SU-DHL-6 (cell line): ENCODE measurements at regions not wholly inside any gene's neighbourhood (a gene's known extent, or its start where the extent isn't known, plus 50 kb on each side); places are given as distances from the start of the nearest gene placed in this dataset.

Experiments used
- EZH2phosphoT487 ChIP-seq: fragments of 200-600 bp; sonication (generic), shearing (Covaris generic); conservative IDR thresholded peaks from 2 replicates; pipeline ENCODE4 v1.6.1; 2018; ENCODE audit warnings: mild to moderate bottlenecking, antibody characterized with exemption, low read length, moderate library complexity, mixed read lengths
- TF ChIP-seq, protein P1 (sequence below): fragments of 200-600 bp; sonication (generic); IDR thresholded peaks from one replicate; pipeline ENCODE4 v1.5.1; 2017; ENCODE audit warnings: antibody characterized with exemption, mild to moderate bottlenecking, low read length, moderate library complexity; ENCODE audit not compliant: insufficient read depth, poor library complexity, severe bottlenecking

DNA sequence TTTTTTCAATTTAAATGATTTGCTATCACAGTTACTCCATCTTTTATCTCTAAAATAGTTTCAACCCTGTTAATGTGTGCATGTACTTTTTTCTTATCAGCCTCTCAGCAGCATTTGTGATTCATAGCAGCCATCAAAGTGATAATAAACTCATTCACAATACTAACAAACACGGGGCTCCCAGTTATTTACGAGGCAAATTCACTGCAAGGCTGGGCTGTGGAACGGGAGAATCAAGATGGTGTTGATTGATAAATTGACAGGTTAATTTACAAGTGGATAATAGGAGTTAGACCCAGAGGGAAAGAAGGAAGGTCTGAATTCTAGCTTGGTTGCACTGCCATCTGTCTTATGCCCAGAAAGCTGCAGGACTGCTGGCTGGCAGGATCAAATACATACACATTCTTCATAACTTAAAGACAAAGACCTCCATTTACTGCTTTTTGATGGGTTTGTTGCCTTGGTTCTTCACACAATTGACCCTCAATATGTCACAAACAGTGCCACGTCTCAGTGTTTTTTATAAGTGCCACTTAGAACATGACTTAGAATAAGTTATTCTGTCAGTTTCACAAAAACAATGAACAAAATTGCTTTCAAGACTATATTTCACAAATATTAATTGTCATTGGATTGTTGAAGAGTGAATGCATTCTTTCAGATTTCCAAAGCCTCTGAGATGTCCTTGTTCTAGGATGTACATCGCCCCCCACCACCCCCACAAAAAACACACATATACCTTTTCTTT is 562.8 kb downstream of the NR2F2 start:
- TF ChIP-seq, protein P1, sequence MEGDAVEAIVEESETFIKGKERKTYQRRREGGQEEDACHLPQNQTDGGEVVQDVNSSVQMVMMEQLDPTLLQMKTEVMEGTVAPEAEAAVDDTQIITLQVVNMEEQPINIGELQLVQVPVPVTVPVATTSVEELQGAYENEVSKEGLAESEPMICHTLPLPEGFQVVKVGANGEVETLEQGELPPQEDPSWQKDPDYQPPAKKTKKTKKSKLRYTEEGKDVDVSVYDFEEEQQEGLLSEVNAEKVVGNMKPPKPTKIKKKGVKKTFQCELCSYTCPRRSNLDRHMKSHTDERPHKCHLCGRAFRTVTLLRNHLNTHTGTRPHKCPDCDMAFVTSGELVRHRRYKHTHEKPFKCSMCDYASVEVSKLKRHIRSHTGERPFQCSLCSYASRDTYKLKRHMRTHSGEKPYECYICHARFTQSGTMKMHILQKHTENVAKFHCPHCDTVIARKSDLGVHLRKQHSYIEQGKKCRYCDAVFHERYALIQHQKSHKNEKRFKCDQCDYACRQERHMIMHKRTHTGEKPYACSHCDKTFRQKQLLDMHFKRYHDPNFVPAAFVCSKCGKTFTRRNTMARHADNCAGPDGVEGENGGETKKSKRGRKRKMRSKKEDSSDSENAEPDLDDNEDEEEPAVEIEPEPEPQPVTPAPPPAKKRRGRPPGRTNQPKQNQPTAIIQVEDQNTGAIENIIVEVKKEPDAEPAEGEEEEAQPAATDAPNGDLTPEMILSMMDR: no peak
- TF ChIP-seq EZH2phosphoT487: no peak
